ENCODE measurements at regions not wholly inside any gene's neighbourhood (a gene's known extent, or its start where the extent isn't known, plus 50 kb on each side); places are given as distances from the start of the nearest gene placed in this dataset.

DNA sequence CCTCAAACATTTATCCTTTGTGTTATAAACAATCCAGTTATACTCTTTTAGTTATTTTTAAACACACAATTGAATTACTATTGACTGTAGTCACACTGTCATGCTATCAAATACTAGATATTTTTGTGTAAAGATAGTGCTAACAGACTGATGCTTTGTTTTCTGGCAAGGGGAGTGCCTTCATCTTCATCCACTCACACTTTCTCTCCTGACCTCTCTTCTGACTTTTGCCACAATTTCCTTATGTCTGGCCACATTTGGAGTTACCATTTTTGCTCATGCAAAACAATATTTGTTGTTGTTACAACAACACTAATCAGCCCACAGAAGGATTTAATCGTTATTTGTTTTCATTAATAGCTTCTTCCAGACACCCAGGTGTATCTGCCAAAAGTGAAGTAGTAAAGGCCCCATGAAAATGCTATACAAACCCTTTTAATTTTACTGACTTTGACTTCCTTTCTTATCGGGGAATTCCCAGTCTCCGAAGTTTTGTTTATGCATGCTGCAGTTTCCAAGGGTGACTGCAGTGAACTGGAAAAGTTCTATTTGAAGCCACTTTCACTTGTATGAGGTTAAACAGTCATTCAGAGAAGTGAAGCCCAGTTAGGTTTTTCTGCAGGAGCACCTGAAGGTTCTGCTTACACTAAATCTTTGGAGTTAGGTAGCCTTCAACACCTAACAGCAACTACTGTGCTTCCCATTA is 66.1 kb upstream of the FRY start:
- DNase-seq: no peak

- no peak for DNase-seq
These were observed 64.4 kb upstream of the FRY start for GRCh38 chr13:31967155-31967554.

DNA sequence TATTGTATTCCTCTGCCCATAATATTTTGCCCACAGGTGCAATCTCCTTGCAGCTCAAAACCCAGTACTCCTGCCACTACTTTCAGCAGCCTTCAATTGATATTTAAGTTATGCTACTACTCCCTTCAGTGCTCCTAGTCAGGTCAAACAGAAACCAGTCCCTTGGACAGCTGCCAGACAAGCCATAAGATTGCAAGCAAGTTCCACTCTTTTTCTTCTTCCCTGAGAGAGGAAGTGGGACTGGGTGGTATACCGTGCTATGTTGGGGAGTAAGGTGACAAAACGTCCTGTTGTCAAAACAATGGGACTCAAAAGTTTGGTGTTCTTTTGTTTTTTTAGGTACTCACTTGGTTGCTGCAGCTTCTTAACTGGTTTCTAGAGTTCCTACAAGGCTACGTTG is 63.1 kb upstream of the FRY start:
- no peak for DNase-seq

- DNase-seq: no peak
These were observed 61.2 kb upstream of the FRY start for GRCh38 chr13:31970231-31970930.

DNA sequence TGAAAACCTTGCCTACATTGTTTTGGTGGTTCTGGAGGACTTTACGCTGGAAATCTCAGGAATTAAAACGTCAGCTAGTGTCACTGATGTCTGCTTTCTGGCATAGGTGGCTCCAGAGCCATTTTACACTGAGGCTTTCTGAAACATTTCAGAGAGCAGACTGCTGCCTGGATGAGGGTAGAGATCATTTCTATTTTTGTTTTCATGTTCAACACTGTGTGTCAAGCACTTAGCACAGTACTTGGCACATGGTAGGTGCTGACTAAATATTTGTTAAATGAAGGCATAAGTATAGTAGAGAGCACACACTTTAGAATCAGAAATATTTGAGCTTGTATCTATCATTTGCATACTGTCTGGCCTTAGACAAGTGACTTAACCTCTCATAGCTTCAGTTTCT is 59.1 kb upstream of the FRY start:
- no peak for DNase-seq

GRCh38 chr13:31978021-31978420 is 53.6 kb upstream of the FRY start:
- no peak for DNase-seq

DNA sequence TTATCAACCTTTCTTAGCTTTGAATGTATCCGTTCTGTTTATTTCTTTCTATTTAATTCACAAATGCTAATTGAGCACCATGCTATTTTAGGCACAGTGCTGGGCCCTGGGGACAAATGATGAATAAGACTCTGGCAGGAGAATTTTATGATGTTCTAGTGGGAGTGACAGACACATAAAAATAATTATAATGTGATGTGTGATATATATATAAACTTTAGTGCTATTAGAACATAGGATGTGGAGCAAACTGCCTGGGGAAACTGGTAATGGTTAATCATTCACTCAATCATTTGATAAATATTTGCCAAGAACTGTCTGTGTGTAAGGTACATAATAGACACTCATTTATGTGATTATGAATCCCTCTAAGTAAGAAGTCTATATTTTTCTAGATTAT is 50.7 kb upstream of the FRY start:
- no peak for DNase-seq
